Effector memory CD4-positive, alpha-beta T cell (primary cell): ENCODE measurements at regions not wholly inside any gene's neighbourhood (a gene's known extent, or its start where the extent isn't known, plus 50 kb on each side); places are given as distances from the start of the nearest gene placed in this dataset.

ENCODE experiments used
- DNase-seq, 3 donors: peaks; one replicate each; pipeline ENCODE4 v3.0.0-alpha.2; 2020
- H3K27ac ChIP-seq: 2 replicates; pipeline ENCODE4 v1.7.0; 2013; ENCODE audit warnings: mild to moderate bottlenecking, low read length, moderate library complexity; ENCODE audit not compliant: insufficient read depth, poor library complexity, severe bottlenecking
- H3K27me3 ChIP-seq: replicated peaks from 2 replicates; pipeline ENCODE4 v1.7.0; 2013; ENCODE audit warnings: mild to moderate bottlenecking, low read length; ENCODE audit not compliant: insufficient read depth, control insufficient read depth, poor library complexity, severe bottlenecking
- H3K36me3 ChIP-seq: 2 replicates; pipeline ENCODE4 v1.7.0; 2013; ENCODE audit warnings: mild to moderate bottlenecking, low read length, moderate library complexity; ENCODE audit not compliant: control insufficient read depth, insufficient read depth
- H3K4me1 ChIP-seq: 2 replicates; pipeline ENCODE4 v1.7.0; 2013; ENCODE audit warnings: low read length, mild to moderate bottlenecking; ENCODE audit not compliant: control insufficient read depth, insufficient read depth, poor library complexity, severe bottlenecking
- H3K4me3 ChIP-seq: 2 replicates; pipeline ENCODE4 v1.7.0; 2013; ENCODE audit warnings: low read length, low read depth, mild to moderate bottlenecking; ENCODE audit not compliant: insufficient read depth, poor library complexity, severe bottlenecking
- H3K9me3 ChIP-seq: 2 replicates; pipeline ENCODE4 v1.7.0; 2013; ENCODE audit warnings: mild to moderate bottlenecking, low read length, moderate library complexity; ENCODE audit not compliant: control insufficient read depth

GRCh38 chr4:55013431-55013955 lies 111.9 kb downstream of the KDR start:
- Histone ChIP-seq H3K27me3 (no peaks in the 10 kb centered on the region), H3K4me1 (no peaks in the 10 kb centered on the region), H3K4me3 (no peak overlapping the region), H3K9me3 (no peaks in the 10 kb centered on the region), H3K27ac (no peak overlapping the region), H3K36me3 (no peaks in the 10 kb centered on the region)
- DNase-seq, result no peak

GRCh38 chr4:55012363-55013230 lies 112.8 kb downstream of the KDR start:
- H3K27ac ChIP-seq, result no peak overlapping the region
- H3K4me3 ChIP-seq, result no peak overlapping the region
- H3K9me3 ChIP-seq, result no peaks in the 10 kb centered on the region
- no peaks in the 10 kb centered on the region for H3K4me1 ChIP-seq
- H3K36me3 ChIP-seq, result no peaks in the 10 kb centered on the region
- no peaks in the 10 kb centered on the region for H3K27me3 ChIP-seq
- DNase-seq, result no peak

- no peaks in the 10 kb centered on the region for H3K4me1 ChIP-seq
These were observed 113.6 kb downstream of the KDR start for GRCh38 chr4:55011761-55012160.

GRCh38 chr4:55010550-55010949 lies 114.8 kb downstream of the KDR start:
- no peak for DNase-seq
- Histone ChIP-seq H3K36me3 (no peaks in the 10 kb centered on the region), H3K4me1 (no peaks in the 10 kb centered on the region), H3K9me3 (no peaks in the 10 kb centered on the region), H3K4me3 (no peak overlapping the region), H3K27me3 (no peaks in the 10 kb centered on the region), H3K27ac (no peak overlapping the region)

More at GRCh38 chr4:55011761-55012160, 113.6 kb downstream of the KDR start:
- no peak overlapping the region for H3K4me3 ChIP-seq
- H3K36me3 ChIP-seq, result no peaks in the 10 kb centered on the region
- H3K9me3 ChIP-seq, result no peaks in the 10 kb centered on the region
- no peaks in the 10 kb centered on the region for H3K27me3 ChIP-seq
- H3K27ac ChIP-seq, result no peak overlapping the region
- no peak for DNase-seq

GRCh38 chr4:55008166-55009056 lies 117.0 kb downstream of the KDR start:
- Histone ChIP-seq H3K4me1 (no peaks in the 10 kb centered on the region), H3K36me3 (no peaks in the 10 kb centered on the region), H3K9me3 (no peaks in the 10 kb centered on the region), H3K27ac (no peak overlapping the region), H3K4me3 (no peak overlapping the region), H3K27me3 (no peaks in the 10 kb centered on the region)
- DNase-seq, result no peak

GRCh38 chr4:55005910-55006309 lies 119.5 kb downstream of the KDR start:
- Histone ChIP-seq H3K4me1 (no peaks in the 10 kb centered on the region), H3K9me3 (no peaks in the 10 kb centered on the region), H3K27me3 (no peaks in the 10 kb centered on the region), H3K36me3 (no peaks in the 10 kb centered on the region), H3K27ac (no peak overlapping the region), H3K4me3 (no peak overlapping the region)
- no peak for DNase-seq

- Histone ChIP-seq H3K9me3 (no peaks in the 10 kb centered on the region), H3K36me3 (no peaks in the 10 kb centered on the region), H3K4me3 (no peak overlapping the region), H3K27ac (no peak overlapping the region), H3K4me1 (no peaks in the 10 kb centered on the region), H3K27me3 (no peaks in the 10 kb centered on the region)
- DNase-seq, result no peak
These were observed 120.6 kb downstream of the KDR start for GRCh38 chr4:55004831-55005230.

GRCh38 chr4:55002431-55002830 lies 123.0 kb downstream of the KDR start:
- no peak for DNase-seq
- no peaks in the 10 kb centered on the region for H3K27me3 ChIP-seq
- no peak overlapping the region for H3K4me3 ChIP-seq
- no peaks in the 10 kb centered on the region for H3K36me3 ChIP-seq
- H3K27ac ChIP-seq, result no peak overlapping the region
- no peaks in the 10 kb centered on the region for H3K4me1 ChIP-seq
- H3K9me3 ChIP-seq, result no peaks in the 10 kb centered on the region

- no peak for DNase-seq
- H3K4me1 ChIP-seq, result no peaks in the 10 kb centered on the region
- no peak overlapping the region for H3K27ac ChIP-seq
- H3K4me3 ChIP-seq, result no peak overlapping the region
- H3K9me3 ChIP-seq, result no peaks in the 10 kb centered on the region
- H3K27me3 ChIP-seq, result no peaks in the 10 kb centered on the region
- H3K36me3 ChIP-seq, result no peaks in the 10 kb centered on the region
These were observed 123.9 kb downstream of the KDR start for GRCh38 chr4:55001538-55001937.

- no peak for DNase-seq
These were observed 126.4 kb downstream of the KDR start for GRCh38 chr4:54999003-54999402.

More at GRCh38 chr4:54999003-54999402, 126.4 kb downstream of the KDR start:
- H3K4me1 ChIP-seq, result no peaks in the 10 kb centered on the region
- H3K4me3 ChIP-seq, result no peak overlapping the region
- no peak overlapping the region for H3K27ac ChIP-seq
- no peaks in the 10 kb centered on the region for H3K36me3 ChIP-seq
- H3K9me3 ChIP-seq, result no peaks in the 10 kb centered on the region
- no peaks in the 10 kb centered on the region for H3K27me3 ChIP-seq
